ENCODE measurements at regions not wholly inside any gene's neighbourhood (a gene's known extent, or its start where the extent isn't known, plus 50 kb on each side); places are given as distances from the start of the nearest gene placed in this dataset.

GRCh38 chrX:149296092-149296491, 209.0 kb downstream of the IDS start:
- Histone ChIP-seq H3K4me2 (replicated peaks; ENCODE audit: low read depth, low read length, poor library complexity, severe bottlenecking) (no peak overlapping the region), H3K4me1 (ENCODE audit: control insufficient read depth in 2 of 2, insufficient read depth in 2 of 2, low read length in 2 of 2) (no peaks in the 10 kb centered on the region), H3K27me3 (replicated peaks in 1 of 4; ENCODE audit: control extremely low read depth in 1 of 4, control insufficient read depth in 3 of 4, insufficient read depth in 4 of 4, low read length in 3 of 4) (no peaks in the 10 kb centered on the region), H3K36me3 (replicated peaks in 1 of 2; ENCODE audit: control extremely low read depth in 1 of 2, control insufficient read depth in 1 of 2, extremely low read depth in 1 of 2, insufficient read depth in 2 of 2, low read length in 1 of 2) (no peaks in the 10 kb centered on the region), H2AFZ (ENCODE audit: insufficient read depth, low read depth, low read length, poor library complexity, severe bottlenecking) (no peak overlapping the region), H3K27ac (ENCODE audit: low read length in 2 of 2) (no peak overlapping the region), H4K20me1 (ENCODE audit: control insufficient read depth, insufficient read depth, low read length, poor library complexity, severe bottlenecking) (no peaks in the 10 kb centered on the region), H3K4me3 (ENCODE audit: control extremely low read depth in 1 of 5, extremely low read depth in 1 of 5, insufficient read depth in 1 of 5, low read depth in 2 of 5, low read length in 4 of 5) (no peak overlapping the region), H3K9me3 (ENCODE audit: control extremely low read depth in 1 of 3, control insufficient read depth in 2 of 3, insufficient read depth in 1 of 3, low read length in 2 of 3) (no peaks in the 10 kb centered on the region), H3K79me2 (ENCODE audit: control insufficient read depth, insufficient read depth, low read length) (no peaks in the 10 kb centered on the region), H3K9ac (ENCODE audit: low read length) (no peak overlapping the region)
- CTCF ChIA-PET = interaction anchor here (1.1 to 1.6 kb wide), 2 partner anchors 10 to 1247 kb away, joined by 3 to 6 read pairs; no protein-coding TSS in a partner anchor
- no peak for TF ChIP-seq EZH2 (IDR thresholded peaks at IDR 0.05; ENCODE audit: borderline replicate concordance, insufficient read depth, low read depth, low read length, poor library complexity, severe bottlenecking)
- Mint-ChIP-seq H3K27me3 (no peaks in the 10 kb centered on the region), H3K4me1 (no peaks in the 10 kb centered on the region), H3K9me3 (ENCODE audit: insufficient read depth) (no peaks in the 10 kb centered on the region), H3K27ac (no peak overlapping the region), H3K4me3 (no peak overlapping the region)
- ATAC-seq (ENCODE audit: low read depth) = no peak
- POLR2A ChIA-PET = no interaction called here
- no CpG with 5 or more reads among the region's 5 CpGs for WGBS (ENCODE audit: insufficient coverage)
- intact Hi-C loops (cut with micrococcal nuclease) = no loop called here
- DNase-seq = no peak

- no peaks in the 10 kb centered on the region for H3K9me3 ChIP-seq (ENCODE audit: control extremely low read depth in 1 of 3, control insufficient read depth in 2 of 3, insufficient read depth in 1 of 3, low read length in 2 of 3)
- ChIA-PET POLR2A (no interaction called here), CTCF (interaction anchor here (0.6 to 2.6 kb wide), 13 partner anchors 8 to 1239 kb away, joined by 3 to 38 read pairs (median 4); no protein-coding TSS in a partner anchor)
- no peak overlapping the region for H3K9ac ChIP-seq (ENCODE audit: low read length)
- ATAC-seq (ENCODE audit: low read depth) (no peak), DNase-seq (peak; percentile 56)
- Mint-ChIP-seq H3K4me3 (no peak overlapping the region), H3K9me3 (ENCODE audit: insufficient read depth) (no peaks in the 10 kb centered on the region), H3K4me1 (no peaks in the 10 kb centered on the region), H3K27ac (no peak overlapping the region), H3K27me3 (no peaks in the 10 kb centered on the region)
- H3K27ac ChIP-seq (ENCODE audit: low read length in 2 of 2) = no peak overlapping the region
- H3K36me3 ChIP-seq (replicated peaks in 1 of 2; ENCODE audit: control extremely low read depth in 1 of 2, control insufficient read depth in 1 of 2, extremely low read depth in 1 of 2, insufficient read depth in 2 of 2, low read length in 1 of 2) = no peaks in the 10 kb centered on the region
- H2AFZ ChIP-seq (ENCODE audit: insufficient read depth, low read depth, low read length, poor library complexity, severe bottlenecking) = no peak overlapping the region
- no peaks in the 10 kb centered on the region for H3K79me2 ChIP-seq (ENCODE audit: control insufficient read depth, insufficient read depth, low read length)
- no peaks in the 10 kb centered on the region for H3K27me3 ChIP-seq (replicated peaks in 1 of 4; ENCODE audit: control extremely low read depth in 1 of 4, control insufficient read depth in 3 of 4, insufficient read depth in 4 of 4, low read length in 3 of 4)
- no peaks in the 10 kb centered on the region for H3K4me1 ChIP-seq (ENCODE audit: control insufficient read depth in 2 of 2, insufficient read depth in 2 of 2, low read length in 2 of 2)
- TF ChIP-seq CTCF (IDR thresholded peaks at IDR 0.05) = peak; percentile 60
- TF ChIP-seq EZH2 (IDR thresholded peaks at IDR 0.05; ENCODE audit: borderline replicate concordance, insufficient read depth, low read depth, low read length, poor library complexity, severe bottlenecking) = no peak
- H4K20me1 ChIP-seq (ENCODE audit: control insufficient read depth, insufficient read depth, low read length, poor library complexity, severe bottlenecking) = no peaks in the 10 kb centered on the region
- intact Hi-C loops (cut with micrococcal nuclease) = no loop called here
- no peak overlapping the region for H3K4me3 ChIP-seq (ENCODE audit: control extremely low read depth in 1 of 5, extremely low read depth in 1 of 5, insufficient read depth in 1 of 5, low read depth in 2 of 5, low read length in 4 of 5)
- 83% methylated on average over 1 of the region's 4 CpGs for WGBS (ENCODE audit: insufficient coverage)
- no peak overlapping the region for H3K4me2 ChIP-seq (replicated peaks; ENCODE audit: low read depth, low read length, poor library complexity, severe bottlenecking)
Observed at GRCh38 chrX:149286940-149287349, 218.2 kb downstream of the IDS start.
